ENCODE measurements at regions not wholly inside any gene's neighbourhood (a gene's known extent, or its start where the extent isn't known, plus 50 kb on each side); places are given as distances from the start of the nearest gene placed in this dataset.
A peak's percentile ranks its signal among the peaks of the same experiment; 100 is the strongest.

- H3K4me3 ChIP-seq (ENCODE audit: control insufficient read depth, low read depth, low read length): no peak overlapping the region
- TF ChIP-seq CTCF (conservative IDR thresholded peaks at IDR 0.05; ENCODE audit: control insufficient read depth, insufficient read depth, low read depth, low read length): no peak
- no peak for DNase-seq (ENCODE audit: low read depth)
These were observed 271.4 kb upstream of the NCAM1 start for GRCh38 chr11:112689851-112690250.

DNA sequence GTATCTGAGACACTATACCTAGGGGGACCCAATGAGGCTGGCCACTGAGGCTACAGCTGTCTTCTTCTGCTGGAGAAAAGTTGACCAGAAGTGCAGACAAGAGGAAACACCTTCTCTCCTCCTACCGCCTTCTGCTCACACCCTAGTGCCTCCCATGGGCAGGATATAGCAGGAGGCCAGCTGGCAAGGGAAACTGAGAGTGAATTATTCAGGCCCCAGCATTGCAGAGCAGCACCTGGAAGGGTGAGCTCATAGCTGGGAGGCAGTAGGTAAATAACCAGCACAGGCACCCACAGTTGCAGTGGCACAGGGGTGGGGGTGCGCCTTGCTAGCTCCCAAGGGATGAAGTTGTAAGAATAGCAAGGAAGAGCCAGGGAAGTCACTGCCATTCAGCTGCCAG, 267.4 kb upstream of the NCAM1 start:
- no peak overlapping the region for H3K4me3 ChIP-seq (ENCODE audit: control insufficient read depth, low read depth, low read length)
- TF ChIP-seq CTCF (conservative IDR thresholded peaks at IDR 0.05; ENCODE audit: control insufficient read depth, insufficient read depth, low read depth, low read length): no peak
- no peak for DNase-seq (ENCODE audit: low read depth)

- no peak for DNase-seq (ENCODE audit: low read depth)
- no peak overlapping the region for H3K4me3 ChIP-seq (ENCODE audit: control insufficient read depth, low read depth, low read length)
- no peak for TF ChIP-seq CTCF (conservative IDR thresholded peaks at IDR 0.05; ENCODE audit: control insufficient read depth, insufficient read depth, low read depth, low read length)
These were observed 267.0 kb upstream of the NCAM1 start for GRCh38 chr11:112694245-112694644.

DNA sequence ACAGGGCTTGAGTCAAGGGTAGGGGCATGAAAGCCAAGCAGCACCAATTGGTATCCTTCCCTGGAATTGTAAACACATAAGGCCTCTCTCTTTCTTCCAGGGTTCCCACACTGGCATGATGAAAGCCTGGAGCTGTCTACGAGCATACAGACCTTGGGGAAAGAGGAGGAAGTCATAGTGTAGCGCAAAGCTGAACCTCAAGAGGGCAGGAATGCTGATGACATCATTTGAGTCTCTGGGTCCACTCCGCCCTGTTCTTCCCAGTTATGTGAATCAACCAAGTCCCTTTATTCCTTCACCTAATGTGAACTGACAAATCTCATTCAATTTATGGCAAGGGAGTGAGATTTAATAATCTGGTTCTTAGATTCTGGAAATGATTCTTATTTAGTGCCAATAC, 266.4 kb upstream of the NCAM1 start:
- TF ChIP-seq CTCF (conservative IDR thresholded peaks at IDR 0.05; ENCODE audit: control insufficient read depth, insufficient read depth, low read depth, low read length): no peak
- DNase-seq (ENCODE audit: low read depth): peak; percentile 3
- H3K4me3 ChIP-seq (ENCODE audit: control insufficient read depth, low read depth, low read length): no peak overlapping the region

- no peak for TF ChIP-seq CTCF (conservative IDR thresholded peaks at IDR 0.05; ENCODE audit: control insufficient read depth, insufficient read depth, low read depth, low read length)
- no peak overlapping the region for H3K4me3 ChIP-seq (ENCODE audit: control insufficient read depth, low read depth, low read length)
- DNase-seq (ENCODE audit: low read depth): no peak
These were observed 263.6 kb upstream of the NCAM1 start for GRCh38 chr11:112697391-112698178.

DNA sequence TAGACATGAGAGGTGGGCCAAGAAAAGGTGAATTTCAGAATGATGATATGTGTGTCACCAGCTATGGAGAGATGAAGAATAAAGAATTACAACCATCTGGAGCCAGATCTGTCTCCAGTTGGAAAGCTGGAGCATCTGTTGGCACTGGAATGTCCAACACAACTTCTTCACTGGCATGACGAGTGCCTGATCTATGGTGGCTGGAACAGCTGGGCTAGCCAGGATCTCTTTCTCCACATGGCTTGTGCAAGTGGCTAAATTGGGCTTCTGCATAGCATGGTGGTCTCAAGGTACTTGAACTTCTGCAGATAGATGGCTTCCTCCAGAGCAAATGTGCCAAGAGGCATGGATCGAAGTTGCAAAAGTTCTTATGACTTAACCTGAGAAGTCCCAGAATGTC, 256.1 kb upstream of the NCAM1 start:
- no peak for DNase-seq (ENCODE audit: low read depth)
- TF ChIP-seq CTCF (conservative IDR thresholded peaks at IDR 0.05; ENCODE audit: control insufficient read depth, insufficient read depth, low read depth, low read length): no peak
- no peak overlapping the region for H3K4me3 ChIP-seq (ENCODE audit: control insufficient read depth, low read depth, low read length)
